ENCODE measurements at regions not wholly inside any gene's neighbourhood (a gene's known extent, or its start where the extent isn't known, plus 50 kb on each side); places are given as distances from the start of the nearest gene placed in this dataset.

GRCh38 chr7:18330548-18330947, 165.0 kb upstream of the HDAC9 start:
- TF ChIP-seq, protein P1, sequence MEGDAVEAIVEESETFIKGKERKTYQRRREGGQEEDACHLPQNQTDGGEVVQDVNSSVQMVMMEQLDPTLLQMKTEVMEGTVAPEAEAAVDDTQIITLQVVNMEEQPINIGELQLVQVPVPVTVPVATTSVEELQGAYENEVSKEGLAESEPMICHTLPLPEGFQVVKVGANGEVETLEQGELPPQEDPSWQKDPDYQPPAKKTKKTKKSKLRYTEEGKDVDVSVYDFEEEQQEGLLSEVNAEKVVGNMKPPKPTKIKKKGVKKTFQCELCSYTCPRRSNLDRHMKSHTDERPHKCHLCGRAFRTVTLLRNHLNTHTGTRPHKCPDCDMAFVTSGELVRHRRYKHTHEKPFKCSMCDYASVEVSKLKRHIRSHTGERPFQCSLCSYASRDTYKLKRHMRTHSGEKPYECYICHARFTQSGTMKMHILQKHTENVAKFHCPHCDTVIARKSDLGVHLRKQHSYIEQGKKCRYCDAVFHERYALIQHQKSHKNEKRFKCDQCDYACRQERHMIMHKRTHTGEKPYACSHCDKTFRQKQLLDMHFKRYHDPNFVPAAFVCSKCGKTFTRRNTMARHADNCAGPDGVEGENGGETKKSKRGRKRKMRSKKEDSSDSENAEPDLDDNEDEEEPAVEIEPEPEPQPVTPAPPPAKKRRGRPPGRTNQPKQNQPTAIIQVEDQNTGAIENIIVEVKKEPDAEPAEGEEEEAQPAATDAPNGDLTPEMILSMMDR (conservative IDR thresholded peaks at IDR 0.05; ENCODE audit: low read depth, low read length), result no peak
- no peak for DNase-seq (ENCODE audit: low read depth)
- H3K4me3 ChIP-seq (ENCODE audit: low read length), result no peak overlapping the region

DNA sequence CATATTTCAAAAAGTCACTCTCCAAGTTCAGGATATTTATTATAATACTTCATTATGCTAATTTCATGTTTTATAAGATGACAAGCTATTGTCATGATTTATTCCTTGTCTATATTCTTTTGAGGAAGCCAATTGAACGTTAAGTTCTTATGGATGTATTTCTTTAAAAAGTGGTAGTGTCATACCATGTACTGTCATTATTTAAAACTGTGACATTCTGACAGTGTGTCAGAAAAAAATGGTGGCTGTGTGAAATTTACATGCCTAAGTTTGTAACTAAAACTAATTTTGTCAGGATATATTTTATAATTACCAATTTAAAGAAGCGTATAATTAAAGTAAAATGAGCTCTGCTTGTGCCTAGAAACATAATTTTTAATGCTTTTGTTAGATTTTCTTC, 158.9 kb upstream of the HDAC9 start:
- no peak for DNase-seq (ENCODE audit: low read depth)
- no peak overlapping the region for H3K4me3 ChIP-seq (ENCODE audit: low read length)
- TF ChIP-seq, protein P1 (conservative IDR thresholded peaks at IDR 0.05; ENCODE audit: low read depth, low read length), result no peak

DNA sequence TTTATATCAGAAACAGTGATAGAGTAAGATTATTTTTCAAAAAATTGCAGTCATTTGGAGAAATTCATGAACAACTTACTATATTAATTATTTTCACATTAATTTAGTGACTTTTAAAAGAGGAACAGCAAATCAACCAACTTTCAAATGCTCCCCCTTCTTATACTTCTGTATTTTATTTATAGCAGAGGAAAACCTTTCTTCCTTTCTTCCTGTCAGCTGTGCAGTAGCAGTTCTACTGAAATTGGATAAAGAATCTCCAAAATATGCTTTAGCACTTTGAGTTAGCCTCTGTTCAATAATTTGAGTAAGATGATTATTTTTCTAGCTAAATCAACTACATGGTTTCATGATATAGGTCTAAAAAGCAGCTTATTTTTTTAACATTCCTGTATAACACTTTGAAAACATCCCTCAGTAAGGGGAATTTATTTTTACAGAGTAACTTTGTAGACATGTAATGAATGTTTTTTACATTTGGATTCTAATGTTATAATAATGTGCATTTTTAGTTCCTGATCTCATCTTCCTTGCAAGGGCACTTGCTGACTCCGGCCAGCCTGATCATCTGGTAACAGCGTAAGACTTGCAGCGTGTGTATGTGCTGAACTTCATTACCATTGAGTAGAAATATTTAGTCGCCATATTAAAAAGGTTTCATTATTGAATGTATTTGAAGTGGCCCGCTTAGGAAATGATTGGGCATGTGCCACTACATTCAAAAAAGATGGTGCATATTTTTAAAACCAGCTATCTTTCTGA, 158.3 kb upstream of the HDAC9 start:
- no peak for DNase-seq (ENCODE audit: low read depth)
- TF ChIP-seq, protein P1 (conservative IDR thresholded peaks at IDR 0.05; ENCODE audit: low read depth, low read length), result no peak
- H3K4me3 ChIP-seq (ENCODE audit: low read length), result no peak overlapping the region

- no peak overlapping the region for H3K4me3 ChIP-seq (ENCODE audit: low read length)
- DNase-seq (ENCODE audit: low read depth), result no peak
- TF ChIP-seq, protein P1 (conservative IDR thresholded peaks at IDR 0.05; ENCODE audit: low read depth, low read length), result no peak
Observed at GRCh38 chr7:18338910-18339523, 156.5 kb upstream of the HDAC9 start.

DNA sequence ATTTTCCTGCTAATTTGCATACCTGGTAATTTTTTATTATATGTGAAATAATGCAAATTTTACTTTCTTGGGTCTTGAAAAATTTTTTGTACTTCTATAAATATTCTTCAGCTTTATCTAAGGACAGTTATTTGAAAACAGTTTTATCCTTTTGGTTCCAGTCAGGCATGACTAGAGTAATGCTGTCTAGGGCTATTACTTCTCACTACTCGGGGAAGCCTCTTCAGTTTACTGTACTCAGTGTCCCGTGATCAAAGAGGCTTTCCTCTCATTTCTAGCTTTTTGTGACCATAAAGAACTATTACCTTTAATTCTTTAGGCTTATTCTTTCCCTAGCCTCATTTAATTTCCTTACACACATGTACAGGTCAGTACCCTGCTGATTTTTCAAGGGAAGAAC, 153.8 kb upstream of the HDAC9 start:
- no peak overlapping the region for H3K4me3 ChIP-seq (ENCODE audit: low read length)
- TF ChIP-seq, protein P1 (conservative IDR thresholded peaks at IDR 0.05; ENCODE audit: low read depth, low read length), result no peak
- no peak for DNase-seq (ENCODE audit: low read depth)

- DNase-seq (ENCODE audit: low read depth), result no peak
- no peak overlapping the region for H3K4me3 ChIP-seq (ENCODE audit: low read length)
- TF ChIP-seq, protein P1 (conservative IDR thresholded peaks at IDR 0.05; ENCODE audit: low read depth, low read length), result no peak
Observed at GRCh38 chr7:18343047-18343446, 152.5 kb upstream of the HDAC9 start.

GRCh38 chr7:18344536-18344935, 151.0 kb upstream of the HDAC9 start:
- TF ChIP-seq, protein P1 (conservative IDR thresholded peaks at IDR 0.05; ENCODE audit: low read depth, low read length), result no peak
- DNase-seq (ENCODE audit: low read depth), result no peak
- no peak overlapping the region for H3K4me3 ChIP-seq (ENCODE audit: low read length)
